NT2/D1 (cell line): ENCODE measurements at regions not wholly inside any gene's neighbourhood (a gene's known extent, or its start where the extent isn't known, plus 50 kb on each side); places are given as distances from the start of the nearest gene placed in this dataset.

ENCODE experiments used
- DNase-seq: peaks from one replicate; pipeline ENCODE4 v3.0.0-alpha.2; 2011; ENCODE audit warnings: low read depth, low spot score
- H3K27me3 ChIP-seq: 2 replicates; pipeline ENCODE4 v1.6.0; 2011; ENCODE audit warnings: mild to moderate bottlenecking; ENCODE audit not compliant: insufficient read length, insufficient read depth
- H3K36me3 ChIP-seq: 2 replicates; pipeline ENCODE4 v1.6.1; 2011; ENCODE audit warnings: mild to moderate bottlenecking, low read length, mixed read lengths; ENCODE audit not compliant: insufficient read depth, insufficient read length
- H3K4me1 ChIP-seq: 2 replicates; pipeline ENCODE4 v1.5.1; 2011; ENCODE audit not compliant: insufficient read depth, insufficient read length
- H3K4me3 ChIP-seq: 2 replicates; pipeline ENCODE4 v1.5.1; 2011; ENCODE audit warnings: low read depth; ENCODE audit not compliant: insufficient read length
- H3K9ac ChIP-seq: 2 replicates; pipeline ENCODE4 v1.6.0; 2011; ENCODE audit warnings: low read depth; ENCODE audit not compliant: insufficient read length
- H3K9me3 ChIP-seq: 2 replicates; pipeline ENCODE4 v1.5.1; 2011; ENCODE audit warnings: mild to moderate bottlenecking, low read length; ENCODE audit not compliant: insufficient read depth
- SUZ12 ChIP-seq: IDR thresholded peaks from 2 replicates; pipeline ENCODE4 v1.6.1; 2011; ENCODE audit not compliant: insufficient read length, insufficient read depth; ENCODE audit errors: extremely low read depth
- YY1 ChIP-seq: IDR thresholded peaks from 2 replicates; pipeline ENCODE4 v1.6.1; 2011; ENCODE audit not compliant: insufficient read length, insufficient read depth
- ZNF274 ChIP-seq: IDR thresholded peaks from 2 replicates; pipeline ENCODE4 v1.6.1; 2011; ENCODE audit warnings: mild to moderate bottlenecking, low read depth, low read length

- H3K9ac ChIP-seq = no peak overlapping the region
- no peak for TF ChIP-seq SUZ12
- no peak for TF ChIP-seq YY1
- no peak for TF ChIP-seq ZNF274
- H3K4me1 ChIP-seq = no peaks in the 10 kb centered on the region
- no peaks in the 10 kb centered on the region for H3K9me3 ChIP-seq
- H3K36me3 ChIP-seq = no peaks in the 10 kb centered on the region
- DNase-seq = no peak
- no peak overlapping the region for H3K4me3 ChIP-seq
- H3K27me3 ChIP-seq = no peaks in the 10 kb centered on the region
These were observed 614.2 kb upstream of the NRSN1 start for GRCh38 chr6:23511817-23512216.

DNA sequence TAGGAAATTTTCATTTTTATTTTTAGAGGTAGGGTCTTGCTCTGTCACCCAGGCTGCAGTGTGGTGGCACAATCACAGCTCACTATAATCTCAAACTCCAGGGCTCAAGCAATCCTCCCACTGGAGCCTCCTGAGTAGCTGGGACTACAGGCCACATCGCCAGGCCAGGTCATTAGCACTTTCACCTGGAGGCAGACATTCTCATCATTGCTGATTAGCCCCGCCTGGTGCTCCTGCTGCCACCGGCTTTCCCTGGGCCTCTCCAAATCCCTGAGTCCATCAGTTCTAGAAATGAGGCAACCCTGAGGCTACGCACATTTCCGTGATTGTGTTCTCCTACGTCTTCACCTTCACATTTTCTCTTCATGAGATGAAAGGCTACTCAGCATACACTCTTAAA is 607.7 kb upstream of the NRSN1 start:
- no peaks in the 10 kb centered on the region for H3K4me1 ChIP-seq
- no peak overlapping the region for H3K9ac ChIP-seq
- DNase-seq = no peak
- H3K4me3 ChIP-seq = no peak overlapping the region
- no peaks in the 10 kb centered on the region for H3K27me3 ChIP-seq
- no peaks in the 10 kb centered on the region for H3K9me3 ChIP-seq
- H3K36me3 ChIP-seq = no peaks in the 10 kb centered on the region
- TF ChIP-seq YY1 (no peak), ZNF274 (no peak), SUZ12 (no peak)

DNA sequence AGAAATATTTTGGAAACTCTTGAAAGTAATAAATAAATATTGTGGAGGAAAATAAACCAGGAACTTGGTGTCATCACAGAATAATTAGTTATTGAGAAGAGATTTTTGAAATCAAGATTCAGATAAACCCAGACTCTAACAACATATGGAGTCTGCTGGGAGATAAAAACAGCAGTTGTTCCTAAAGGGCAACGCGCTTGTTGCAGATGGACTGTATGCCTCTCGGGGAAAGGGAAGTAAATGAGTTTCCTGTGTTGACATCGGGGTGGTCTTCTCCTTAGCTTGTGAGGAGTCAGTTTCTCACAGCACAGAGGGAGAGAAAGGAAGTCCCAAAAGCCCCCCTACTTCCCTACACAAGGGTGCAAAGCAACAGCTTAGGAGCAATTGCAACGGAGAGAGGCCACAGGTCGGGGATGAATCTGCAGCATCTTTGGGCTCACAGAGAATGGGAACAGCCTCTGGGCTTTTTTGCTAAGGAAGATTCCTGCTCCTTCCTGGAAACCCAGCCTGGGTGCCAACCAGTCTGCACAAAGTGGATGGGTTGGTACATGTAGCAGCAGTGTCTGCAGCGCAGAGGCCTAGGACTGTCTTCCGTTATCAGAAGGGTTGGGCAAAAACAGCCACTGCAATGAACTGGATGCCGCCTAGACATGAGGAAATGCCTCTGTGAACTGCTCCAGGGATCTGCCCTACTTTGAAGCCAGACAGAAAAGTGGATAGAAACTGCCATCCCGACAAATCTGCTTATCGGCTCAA is 603.0 kb upstream of the NRSN1 start:
- DNase-seq = no peak
- no peak for TF ChIP-seq YY1
- TF ChIP-seq ZNF274 = no peak
- TF ChIP-seq SUZ12 = no peak
- H3K4me1 ChIP-seq = no peaks in the 10 kb centered on the region
- no peak overlapping the region for H3K4me3 ChIP-seq
- H3K27me3 ChIP-seq = no peaks in the 10 kb centered on the region
- no peaks in the 10 kb centered on the region for H3K36me3 ChIP-seq
- no peak overlapping the region for H3K9ac ChIP-seq
- no peaks in the 10 kb centered on the region for H3K9me3 ChIP-seq

- Histone ChIP-seq H3K4me3 (no peak overlapping the region), H3K9ac (no peak overlapping the region), H3K27me3 (no peaks in the 10 kb centered on the region), H3K36me3 (no peaks in the 10 kb centered on the region), H3K9me3 (no peaks in the 10 kb centered on the region), H3K4me1 (no peaks in the 10 kb centered on the region)
- no peak for DNase-seq
- TF ChIP-seq YY1 (no peak), SUZ12 (no peak), ZNF274 (no peak)
These were observed 602.2 kb upstream of the NRSN1 start for GRCh38 chr6:23523771-23524170.

GRCh38 chr6:23524548-23524947 is 601.5 kb upstream of the NRSN1 start:
- Histone ChIP-seq H3K9ac (no peak overlapping the region), H3K4me1 (no peaks in the 10 kb centered on the region), H3K27me3 (no peaks in the 10 kb centered on the region), H3K4me3 (no peak overlapping the region), H3K36me3 (no peaks in the 10 kb centered on the region), H3K9me3 (no peaks in the 10 kb centered on the region)
- DNase-seq = no peak
- no peak for TF ChIP-seq ZNF274
- TF ChIP-seq SUZ12 = no peak

- no peak overlapping the region for H3K9ac ChIP-seq
- no peak for DNase-seq
- TF ChIP-seq SUZ12 = no peak
- no peak for TF ChIP-seq YY1
- TF ChIP-seq ZNF274 = no peak
- no peaks in the 10 kb centered on the region for H3K9me3 ChIP-seq
- no peaks in the 10 kb centered on the region for H3K4me1 ChIP-seq
- no peaks in the 10 kb centered on the region for H3K36me3 ChIP-seq
- no peaks in the 10 kb centered on the region for H3K27me3 ChIP-seq
- no peak overlapping the region for H3K4me3 ChIP-seq
These were observed 599.5 kb upstream of the NRSN1 start for GRCh38 chr6:23526526-23526925.

DNA sequence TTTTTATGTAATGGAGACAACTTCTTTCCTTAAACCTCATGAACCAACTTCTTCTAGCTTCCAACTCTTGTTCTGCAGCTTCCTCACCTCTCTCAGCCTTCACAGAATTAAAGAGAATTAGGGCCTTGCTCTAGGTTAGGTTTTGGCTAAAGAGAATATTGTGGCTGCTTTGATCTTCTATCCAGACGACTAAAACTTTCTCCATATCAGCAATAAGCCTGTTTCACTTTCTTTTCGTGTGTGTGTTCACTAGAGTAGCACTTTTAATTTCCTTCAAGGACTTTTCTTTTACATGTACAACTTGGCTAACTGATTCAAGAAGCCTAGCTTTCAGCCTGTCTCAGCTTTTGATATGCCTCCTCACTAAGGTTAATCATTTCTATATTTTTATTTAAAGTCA is 596.1 kb upstream of the NRSN1 start:
- no peaks in the 10 kb centered on the region for H3K4me1 ChIP-seq
- H3K36me3 ChIP-seq = no peaks in the 10 kb centered on the region
- no peaks in the 10 kb centered on the region for H3K9me3 ChIP-seq
- TF ChIP-seq YY1 (no peak), SUZ12 (no peak), ZNF274 (no peak)
- H3K9ac ChIP-seq = no peak overlapping the region
- H3K4me3 ChIP-seq = no peak overlapping the region
- no peak for DNase-seq
- no peaks in the 10 kb centered on the region for H3K27me3 ChIP-seq
